ENCODE measurements at regions not wholly inside any gene's neighbourhood (a gene's known extent, or its start where the extent isn't known, plus 50 kb on each side); places are given as distances from the start of the nearest gene placed in this dataset.

DNA sequence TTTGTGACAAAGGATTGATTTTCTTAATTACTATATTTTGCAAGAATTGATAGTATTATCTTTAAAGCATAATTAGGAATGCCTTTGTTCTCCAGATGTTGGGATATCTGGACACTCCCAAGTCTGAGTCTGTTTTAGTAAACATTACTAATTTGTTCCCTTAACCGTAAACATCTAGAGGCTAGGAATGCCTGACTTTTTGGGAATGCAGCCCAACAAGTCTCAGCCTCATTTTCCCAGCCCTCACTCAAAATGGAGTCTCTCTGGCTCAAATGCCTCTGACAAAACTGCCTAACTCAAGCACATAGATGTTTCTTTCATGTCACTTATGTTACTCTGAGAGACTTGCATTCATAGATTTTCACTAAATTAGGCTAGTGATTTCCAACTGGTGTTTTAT, 297.0 kb upstream of the CLNK start:
- in situ Hi-C loops (cut with MboI; ENCODE audit: low sequenced_read_pairs, unreplicated experiment), result no loop called here
- TF ChIP-seq, protein P1, sequence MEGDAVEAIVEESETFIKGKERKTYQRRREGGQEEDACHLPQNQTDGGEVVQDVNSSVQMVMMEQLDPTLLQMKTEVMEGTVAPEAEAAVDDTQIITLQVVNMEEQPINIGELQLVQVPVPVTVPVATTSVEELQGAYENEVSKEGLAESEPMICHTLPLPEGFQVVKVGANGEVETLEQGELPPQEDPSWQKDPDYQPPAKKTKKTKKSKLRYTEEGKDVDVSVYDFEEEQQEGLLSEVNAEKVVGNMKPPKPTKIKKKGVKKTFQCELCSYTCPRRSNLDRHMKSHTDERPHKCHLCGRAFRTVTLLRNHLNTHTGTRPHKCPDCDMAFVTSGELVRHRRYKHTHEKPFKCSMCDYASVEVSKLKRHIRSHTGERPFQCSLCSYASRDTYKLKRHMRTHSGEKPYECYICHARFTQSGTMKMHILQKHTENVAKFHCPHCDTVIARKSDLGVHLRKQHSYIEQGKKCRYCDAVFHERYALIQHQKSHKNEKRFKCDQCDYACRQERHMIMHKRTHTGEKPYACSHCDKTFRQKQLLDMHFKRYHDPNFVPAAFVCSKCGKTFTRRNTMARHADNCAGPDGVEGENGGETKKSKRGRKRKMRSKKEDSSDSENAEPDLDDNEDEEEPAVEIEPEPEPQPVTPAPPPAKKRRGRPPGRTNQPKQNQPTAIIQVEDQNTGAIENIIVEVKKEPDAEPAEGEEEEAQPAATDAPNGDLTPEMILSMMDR (IDR thresholded peaks at IDR 0.05; ENCODE audit: borderline replicate concordance, control extremely low read depth, extremely low read depth, insufficient read depth, missing control alignments), result no peak
- DNase-seq (ENCODE audit: low spot score), result no peak

DNA sequence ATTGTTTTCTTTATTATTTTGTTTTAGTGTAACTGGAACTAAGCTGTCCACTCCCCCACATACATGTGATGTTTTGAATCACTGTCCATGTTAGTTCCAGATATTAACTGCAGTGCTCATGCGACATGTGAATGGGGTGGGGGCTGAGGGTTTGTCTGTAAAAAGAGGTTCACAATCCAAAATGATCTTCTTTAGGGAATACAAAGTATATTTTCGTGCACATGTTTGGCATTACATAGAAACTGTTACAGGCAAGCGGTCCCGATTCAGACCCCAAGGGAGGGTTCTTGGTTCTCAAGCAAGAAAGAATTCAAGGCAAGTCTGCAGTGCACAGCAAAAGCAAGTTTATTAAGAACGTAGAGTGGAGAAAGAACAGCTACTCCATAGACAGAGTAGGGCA, 296.5 kb upstream of the CLNK start:
- TF ChIP-seq, protein P1 (IDR thresholded peaks at IDR 0.05; ENCODE audit: borderline replicate concordance, control extremely low read depth, extremely low read depth, insufficient read depth, missing control alignments), result no peak
- DNase-seq (ENCODE audit: low spot score), result no peak
- in situ Hi-C loops (cut with MboI; ENCODE audit: low sequenced_read_pairs, unreplicated experiment), result no loop called here

DNA sequence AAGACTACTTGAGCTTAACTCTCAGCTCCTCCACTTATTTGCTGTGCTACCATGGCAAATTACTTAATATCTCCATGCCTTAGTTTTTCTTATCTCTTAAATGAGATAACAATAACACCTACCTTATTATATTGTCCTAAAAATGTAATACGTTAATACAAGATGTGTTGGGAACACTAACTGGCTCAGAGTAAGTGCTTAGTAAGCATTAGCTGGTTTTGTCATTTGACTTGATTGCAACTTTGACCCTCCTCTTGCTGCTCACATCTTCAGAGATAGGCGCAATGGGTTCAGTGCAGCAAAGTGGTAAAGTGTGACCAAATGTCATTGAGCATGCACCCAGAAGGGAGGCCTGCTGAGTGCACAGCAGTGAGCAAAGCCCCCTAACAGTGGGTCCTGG, 294.5 kb upstream of the CLNK start:
- DNase-seq (ENCODE audit: low spot score), result no peak
- in situ Hi-C loops (cut with MboI; ENCODE audit: low sequenced_read_pairs, unreplicated experiment), result no loop called here
- TF ChIP-seq, protein P1 (IDR thresholded peaks at IDR 0.05; ENCODE audit: borderline replicate concordance, control extremely low read depth, extremely low read depth, insufficient read depth, missing control alignments), result no peak

DNA sequence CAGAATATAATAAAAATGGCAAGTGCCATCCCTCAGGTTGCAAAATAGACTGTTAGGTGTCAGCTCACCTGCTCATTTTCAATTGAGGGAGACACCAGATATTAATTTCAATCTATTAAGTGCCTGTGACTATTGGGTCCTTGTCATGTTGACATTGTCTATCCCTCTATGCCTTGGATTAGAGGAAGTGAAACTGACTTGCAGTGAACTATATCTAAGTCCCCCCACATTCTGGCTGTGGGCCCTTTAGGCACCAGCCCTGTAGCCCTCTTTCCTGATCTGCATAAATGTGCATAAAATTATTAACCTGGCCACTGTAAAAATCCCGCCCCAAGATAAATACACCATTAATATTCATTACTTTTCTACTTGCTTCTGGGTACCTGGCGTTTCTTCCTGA, 293.0 kb upstream of the CLNK start:
- peak; percentile 34 for DNase-seq (ENCODE audit: low spot score)
- in situ Hi-C loops (cut with MboI; ENCODE audit: low sequenced_read_pairs, unreplicated experiment), result no loop called here
- TF ChIP-seq, protein P1 (IDR thresholded peaks at IDR 0.05; ENCODE audit: borderline replicate concordance, control extremely low read depth, extremely low read depth, insufficient read depth, missing control alignments), result no peak

DNA sequence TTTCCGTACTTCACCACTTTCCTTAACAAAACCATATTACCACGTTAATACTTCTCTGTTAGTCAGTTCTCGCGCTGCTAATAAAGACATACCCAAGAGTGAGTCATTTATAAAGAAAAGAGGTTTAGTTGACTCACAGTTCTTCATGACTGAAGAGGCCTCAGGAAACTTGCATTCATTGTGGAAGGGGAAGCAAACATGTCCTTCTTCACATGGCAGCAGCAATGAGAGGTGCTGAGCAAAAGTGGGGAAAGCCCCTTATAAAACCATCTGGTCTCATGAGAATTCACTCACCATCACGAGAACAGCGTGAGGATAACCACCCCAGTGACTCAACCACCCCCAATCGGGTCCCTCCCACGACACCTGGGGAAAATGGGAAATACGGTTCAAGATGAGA, 289.8 kb upstream of the CLNK start:
- DNase-seq (ENCODE audit: low spot score), result no peak
- TF ChIP-seq, protein P1 (IDR thresholded peaks at IDR 0.05; ENCODE audit: borderline replicate concordance, control extremely low read depth, extremely low read depth, insufficient read depth, missing control alignments), result no peak
- in situ Hi-C loops (cut with MboI; ENCODE audit: low sequenced_read_pairs, unreplicated experiment), result no loop called here

DNA sequence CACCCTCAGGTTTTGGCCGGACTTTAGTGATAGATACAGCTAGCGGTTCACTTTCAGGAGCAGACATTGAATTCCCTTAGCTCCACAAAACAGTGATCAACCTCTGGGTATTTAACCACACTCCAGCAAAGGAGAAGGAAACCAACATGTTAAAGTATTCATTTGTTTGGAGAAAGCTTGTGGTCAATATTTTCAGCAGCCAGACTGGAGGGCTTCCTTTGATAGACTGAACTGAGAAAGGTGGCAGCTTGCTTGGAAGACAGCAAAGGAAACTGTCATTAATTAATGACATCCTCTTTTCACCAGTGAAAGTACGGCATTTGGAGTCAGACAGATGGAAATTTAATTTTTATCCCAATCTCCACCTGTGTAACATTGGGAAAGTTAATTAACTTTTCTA, 289.1 kb upstream of the CLNK start:
- DNase-seq (ENCODE audit: low spot score), result no peak
- TF ChIP-seq, protein P1 (IDR thresholded peaks at IDR 0.05; ENCODE audit: borderline replicate concordance, control extremely low read depth, extremely low read depth, insufficient read depth, missing control alignments), result no peak
- in situ Hi-C loops (cut with MboI; ENCODE audit: low sequenced_read_pairs, unreplicated experiment), result no loop called here
